SH-SY5Y (cell line): ENCODE measurements at regions not wholly inside any gene's neighbourhood (a gene's known extent, or its start where the extent isn't known, plus 50 kb on each side); places are given as distances from the start of the nearest gene placed in this dataset.

Experiments used
- GATA2 ChIP-seq: IDR thresholded peaks from 2 replicates; pipeline ENCODE4 v1.6.1; 2011; ENCODE audit warnings: mild to moderate bottlenecking, low read depth, low read length
- GATA3 ChIP-seq: IDR thresholded peaks from 2 replicates; pipeline ENCODE4 v1.6.1; 2011; ENCODE audit warnings: low read depth, mild to moderate bottlenecking, low read length, moderate library complexity

DNA sequence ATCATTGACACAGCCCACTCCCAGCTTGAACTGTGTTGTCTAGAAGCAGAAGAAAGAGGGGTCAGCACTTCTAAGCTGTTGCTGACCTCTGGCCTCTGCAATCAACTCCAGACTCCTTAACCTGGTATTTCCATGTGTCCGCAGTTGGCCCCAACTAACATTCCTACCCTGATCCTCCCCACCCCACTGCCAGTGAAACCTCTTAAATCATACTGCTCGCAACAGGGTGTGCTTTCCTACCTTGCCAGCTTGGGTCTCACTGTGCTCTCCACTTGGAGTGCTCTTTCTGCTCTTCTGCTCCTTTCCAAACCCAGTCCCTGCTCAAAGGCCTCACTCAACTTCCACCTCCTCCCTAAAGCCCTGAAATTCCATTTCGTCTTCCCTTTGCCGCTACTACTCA lies 52.3 kb upstream of the RPS6KA3 start:
- TF ChIP-seq GATA2: no peak
- no peak for TF ChIP-seq GATA3
